Fibroblast of skin of left quadriceps (primary cell): ENCODE measurements at regions not wholly inside any gene's neighbourhood (a gene's known extent, or its start where the extent isn't known, plus 50 kb on each side); places are given as distances from the start of the nearest gene placed in this dataset.
A peak's percentile ranks its signal among the peaks of the same experiment; 100 is the strongest.
"Not testable (repeated sequence)": the region's sequence is repeated elsewhere in the genome, so short reads cannot be mapped to it uniquely, and the experiment has no call there.

Source experiments
- DNase-seq, 2 experiments: peaks; one replicate each; pipeline ENCODE4 v3.0.0-alpha.2; 2013; ENCODE audit warnings: low read depth in 2 of 2

- DNase-seq: no peak
Observed at GRCh38 chr9:107588393-107588792, 98.8 kb upstream of the KLF4 start.

- no peak for DNase-seq
Observed at GRCh38 chr9:107587191-107587963, 97.8 kb upstream of the KLF4 start.

- DNase-seq: no peak
Observed at GRCh38 chr9:107586493-107586892, 96.9 kb upstream of the KLF4 start.

GRCh38 chr9:107585465-107585864 lies 95.9 kb upstream of the KLF4 start:
- DNase-seq: no peak

- DNase-seq: no peak
Observed at GRCh38 chr9:107584944-107585343, 95.4 kb upstream of the KLF4 start.

- no peak for DNase-seq
Observed at GRCh38 chr9:107584186-107584585, 94.6 kb upstream of the KLF4 start.

GRCh38 chr9:107577140-107577776 lies 87.7 kb upstream of the KLF4 start:
- DNase-seq: no peak

GRCh38 chr9:107571148-107571547 lies 81.6 kb upstream of the KLF4 start:
- no peak for DNase-seq

- no peak for DNase-seq
Observed at GRCh38 chr9:107569174-107569573, 79.6 kb upstream of the KLF4 start.

GRCh38 chr9:107568406-107568805 lies 78.8 kb upstream of the KLF4 start:
- not testable (repeated sequence) for DNase-seq

GRCh38 chr9:107567462-107567861 lies 77.9 kb upstream of the KLF4 start:
- no peak for DNase-seq

- peak; percentile 31 to 41 for DNase-seq
Observed at GRCh38 chr9:107566611-107567061, 77.1 kb upstream of the KLF4 start.

- no peak for DNase-seq
Observed at GRCh38 chr9:107562798-107563197, 73.2 kb upstream of the KLF4 start.

GRCh38 chr9:107559494-107560086 lies 70.0 kb upstream of the KLF4 start:
- no peak for DNase-seq

GRCh38 chr9:107557236-107557990 lies 67.8 kb upstream of the KLF4 start:
- DNase-seq: no peak

GRCh38 chr9:107554636-107555035 lies 65.1 kb upstream of the KLF4 start:
- DNase-seq: no peak

GRCh38 chr9:107548298-107549142 lies 59.0 kb upstream of the KLF4 start:
- peak; percentile 94 to 95 for DNase-seq

- DNase-seq: no peak
Observed at GRCh38 chr9:107547772-107548297, 58.3 kb upstream of the KLF4 start.

- DNase-seq: no peak
Observed at GRCh38 chr9:107547303-107547702, 57.7 kb upstream of the KLF4 start.

- no peak for DNase-seq
Observed at GRCh38 chr9:107546859-107547258, 57.3 kb upstream of the KLF4 start.

GRCh38 chr9:107545036-107545435 lies 55.5 kb upstream of the KLF4 start:
- no peak for DNase-seq
